RCC 7860 (cell line): ENCODE measurements at regions not wholly inside any gene's neighbourhood (a gene's known extent, or its start where the extent isn't known, plus 50 kb on each side); places are given as distances from the start of the nearest gene placed in this dataset.

Source experiments
- DNase-seq: peaks from one replicate; pipeline ENCODE4 v3.0.0-alpha.2; 2015; ENCODE audit warnings: low spot score
- FAIRE-seq: peaks from 2 replicates; lab custom pipeline; 2012; peaks lifted over from hg19 to GRCh38; lab: Jason Lieb, UNC

GRCh38 chr1:4085546-4085945 lies 185.5 kb upstream of the C1orf174 start:
- DNase-seq (no peak), FAIRE-seq (no peak)

- no peak for FAIRE-seq
Measured at GRCh38 chr1:4086085-4086850, 186.2 kb upstream of the C1orf174 start.

GRCh38 chr1:4086921-4087320 lies 186.8 kb upstream of the C1orf174 start:
- DNase-seq (no peak), FAIRE-seq (no peak)

More at GRCh38 chr1:4086085-4086850, 186.2 kb upstream of the C1orf174 start:
- DNase-seq = no peak

GRCh38 chr1:4087530-4088420 lies 187.7 kb upstream of the C1orf174 start:
- no peak for FAIRE-seq

GRCh38 chr1:4088676-4089075 lies 188.6 kb upstream of the C1orf174 start:
- DNase-seq = no peak
- no peak for FAIRE-seq

More at GRCh38 chr1:4087530-4088420, 187.7 kb upstream of the C1orf174 start:
- no peak for DNase-seq

GRCh38 chr1:4089421-4090175 lies 189.5 kb upstream of the C1orf174 start:
- DNase-seq = no peak
- FAIRE-seq = no peak

GRCh38 chr1:4090556-4090955 lies 190.5 kb upstream of the C1orf174 start:
- no peak for FAIRE-seq
- no peak for DNase-seq

GRCh38 chr1:4090976-4091660 lies 191.0 kb upstream of the C1orf174 start:
- FAIRE-seq = no peak
- DNase-seq = no peak

- DNase-seq (no peak), FAIRE-seq (no peak)
Measured at GRCh38 chr1:4091996-4092395, 191.9 kb upstream of the C1orf174 start.

GRCh38 chr1:4093856-4094565 lies 193.9 kb upstream of the C1orf174 start:
- FAIRE-seq = no peak
- no peak for DNase-seq

GRCh38 chr1:4095433-4095971 lies 195.4 kb upstream of the C1orf174 start:
- DNase-seq (no peak), FAIRE-seq (no peak)

- no peak for DNase-seq
- no peak for FAIRE-seq
Measured at GRCh38 chr1:4101459-4102161, 201.5 kb upstream of the C1orf174 start.

GRCh38 chr1:4105300-4105880 lies 205.3 kb upstream of the C1orf174 start:
- no peak for FAIRE-seq
- DNase-seq = no peak

GRCh38 chr1:4106731-4107130 lies 206.7 kb upstream of the C1orf174 start:
- DNase-seq = no peak
- no peak for FAIRE-seq

- DNase-seq (no peak), FAIRE-seq (no peak)
Measured at GRCh38 chr1:4107291-4107690, 207.2 kb upstream of the C1orf174 start.

- no peak for DNase-seq
- FAIRE-seq = no peak
Measured at GRCh38 chr1:4108331-4108730, 208.3 kb upstream of the C1orf174 start.

- no peak for DNase-seq
- FAIRE-seq = no peak
Measured at GRCh38 chr1:4108758-4109627, 208.9 kb upstream of the C1orf174 start.

GRCh38 chr1:4109628-4109940 lies 209.5 kb upstream of the C1orf174 start:
- no peak for FAIRE-seq
- no peak for DNase-seq
